ENCODE measurements at regions not wholly inside any gene's neighbourhood (a gene's known extent, or its start where the extent isn't known, plus 50 kb on each side); places are given as distances from the start of the nearest gene placed in this dataset.

- Histone ChIP-seq H3K9me3 (ENCODE audit: control insufficient read depth, insufficient read depth, low read depth, low read length) (no peaks in the 10 kb centered on the region), H3K4me3 (ENCODE audit: low read depth, low read length) (no peak overlapping the region), H3K27ac (ENCODE audit: extremely low read depth, low read depth, low read length) (no peak overlapping the region), H3K36me3 (ENCODE audit: control insufficient read depth in 2 of 2, insufficient read depth in 1 of 2, low read length in 2 of 2) (no peaks in the 10 kb centered on the region), H3K4me1 (ENCODE audit: control insufficient read depth, insufficient read depth, low read length) (peaks cover 7% of the 10 kb centered on the region; the same call in 1 of the 2 replicates)
- ChIA-PET CTCF (interaction anchor here (0.6 to 1.6 kb wide), 2 partner anchors 156 to 206 kb away, joined by 3 to 4 read pairs; no protein-coding TSS in a partner anchor), POLR2A (no interaction called here)
- no peak for TF ChIP-seq ZNF488 (tag by site-specific recombination; IDR thresholded peaks at IDR 0.05)
- TF ChIP-seq ZNF555 (tag by site-specific recombination; conservative IDR thresholded peaks at IDR 0.05) = no peak
- TF ChIP-seq ZNF350 (tag by site-specific recombination; IDR thresholded peaks at IDR 0.05) = no peak
- no peak for TF ChIP-seq ATF2 (tag by site-specific recombination; IDR thresholded peaks at IDR 0.05; ENCODE audit: low read depth)
- no peak for TF ChIP-seq ZNF221 (tag by site-specific recombination; IDR thresholded peaks at IDR 0.05; ENCODE audit: borderline replicate concordance)
- TF ChIP-seq ZBTB26 (tag by site-specific recombination; optimal IDR thresholded peaks at IDR 0.05) = no peak
- TF ChIP-seq ZNF791 (tag by site-specific recombination; IDR thresholded peaks at IDR 0.05) = no peak
- TF ChIP-seq ZSCAN23 (tag by site-specific recombination; IDR thresholded peaks at IDR 0.05) = no peak
- no peak for TF ChIP-seq ZNF837 (tag by site-specific recombination; IDR thresholded peaks at IDR 0.05)
- no peak for TF ChIP-seq ZNF423 (tag by site-specific recombination; IDR thresholded peaks at IDR 0.05)
- TF ChIP-seq ZNF148 (tag by site-specific recombination; IDR thresholded peaks at IDR 0.05; ENCODE audit: borderline replicate concordance) = no peak
- TF ChIP-seq ZNF747 (tag by site-specific recombination; IDR thresholded peaks at IDR 0.05) = no peak
- TF ChIP-seq OVOL3 (tag by site-specific recombination; IDR thresholded peaks at IDR 0.05) = no peak
- no peak for TF ChIP-seq REST (tag by site-specific recombination; IDR thresholded peaks at IDR 0.05)
- TF ChIP-seq GLI2 (tag by site-specific recombination; IDR thresholded peaks at IDR 0.05; ENCODE audit: borderline replicate concordance, low read depth) = no peak
- TF ChIP-seq ZNF48 (tag by site-specific recombination; IDR thresholded peaks at IDR 0.05) = no peak
- TF ChIP-seq ZNF521 (tag by site-specific recombination; IDR thresholded peaks at IDR 0.05) = no peak
These were observed 591.3 kb upstream of the SYT4 start for GRCh38 chr18:43868497-43868995.

Data from HEK293 (cell line).